Vagina (tissue), 2 donors: ENCODE measurements at regions not wholly inside any gene's neighbourhood (a gene's known extent, or its start where the extent isn't known, plus 50 kb on each side); places are given as distances from the start of the nearest gene placed in this dataset.

Experiments
- CTCF ChIP-seq, 3 experiments: fragments of 450-650 bp in 2 of 3; fragments of 200-600 bp in 1 of 3; sonication (generic) in 1 of 3; IDR thresholded peaks; one replicate each; pipeline ENCODE4 v1.5.1; 2017 to 2019; ENCODE audit warnings: antibody characterized with exemption in 3 of 3, mild to moderate bottlenecking in 2 of 3, moderate library complexity in 2 of 3
- POLR2A ChIP-seq, 2 donors: fragments of 450-650 bp; IDR thresholded peaks; one replicate each; pipeline ENCODE4 v1.6.1; 2017; ENCODE audit warnings: antibody characterized with exemption in 2 of 2, mild to moderate bottlenecking in 2 of 2, moderate library complexity in 2 of 2

- TF ChIP-seq CTCF (IDR thresholded peaks at IDR 0.05) (no peak), POLR2A (IDR thresholded peaks at IDR 0.05) (no peak)
Measured at GRCh38 chr3:152615681-152616080, 219.2 kb upstream of the P2RY1 start.
